ENCODE measurements at regions not wholly inside any gene's neighbourhood (a gene's known extent, or its start where the extent isn't known, plus 50 kb on each side); places are given as distances from the start of the nearest gene placed in this dataset.
"Not testable (repeated sequence)": the region's sequence is repeated elsewhere in the genome, so short reads cannot be mapped to it uniquely, and the experiment has no call there.

- DNase-seq = no peak
Observed at GRCh38 chr3:63124090-63124489, 154.0 kb upstream of the SYNPR start.

DNA sequence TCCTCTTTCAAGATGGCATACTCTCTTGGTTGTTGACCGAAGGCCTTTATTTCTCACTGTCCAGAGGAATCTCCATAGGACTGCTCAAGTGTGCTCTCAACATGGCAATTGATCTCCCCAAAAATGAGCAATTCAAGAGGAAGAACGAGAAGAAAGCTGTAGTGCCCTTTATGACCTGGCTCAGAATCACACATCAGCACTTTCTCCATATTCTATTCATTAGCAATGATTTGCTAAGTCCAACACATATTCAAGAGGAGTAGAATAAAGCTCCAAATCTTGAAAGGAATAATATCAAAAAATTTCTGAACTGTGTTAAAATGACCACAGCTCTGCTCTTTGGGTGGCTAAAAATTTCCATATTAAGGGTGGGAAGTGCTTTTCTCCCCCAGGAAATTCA is 151.6 kb upstream of the SYNPR start:
- no peak for DNase-seq

DNA sequence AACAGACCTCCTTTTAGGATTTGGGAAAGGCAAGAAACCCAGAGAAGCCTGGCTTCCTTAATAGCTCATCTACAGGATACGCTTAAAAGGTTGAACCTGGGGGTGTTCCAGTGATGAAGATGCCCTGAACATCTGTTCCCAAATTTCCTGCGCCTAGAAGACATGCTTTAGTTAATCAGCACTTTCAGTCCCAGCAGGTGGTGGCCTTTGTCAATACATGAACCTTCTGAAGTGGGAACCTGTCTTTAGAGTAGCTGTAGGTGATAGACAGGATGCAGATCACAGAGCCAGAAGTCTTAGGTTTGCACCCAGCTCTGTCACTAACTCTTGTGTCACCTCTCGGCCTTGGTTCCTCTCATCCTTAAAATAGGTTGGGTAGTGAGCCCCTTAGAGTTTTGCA is 149.7 kb upstream of the SYNPR start:
- no peak for DNase-seq

GRCh38 chr3:63130625-63131024 is 147.5 kb upstream of the SYNPR start:
- no peak for DNase-seq

- no peak for DNase-seq
Observed at GRCh38 chr3:63132461-63133250, 145.5 kb upstream of the SYNPR start.

DNA sequence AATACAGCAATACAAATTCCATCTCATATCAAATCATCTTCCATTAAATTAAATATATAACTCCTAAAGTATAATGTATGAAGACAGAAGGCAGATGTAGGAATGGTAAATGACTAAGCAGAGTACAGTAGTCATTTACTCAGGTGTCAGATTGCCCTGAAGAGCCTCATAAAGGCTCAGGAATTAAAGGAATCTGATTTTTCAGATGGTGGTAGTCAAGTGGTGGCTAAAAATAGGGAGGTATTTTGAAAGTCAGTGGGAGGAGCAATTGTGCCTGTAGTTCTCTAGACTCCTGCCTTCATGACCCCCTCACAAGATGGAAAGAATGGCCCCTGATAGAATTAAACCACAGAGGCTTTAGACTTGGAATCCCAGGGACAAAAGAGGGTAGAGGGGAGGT is 142.7 kb upstream of the SYNPR start:
- DNase-seq = no peak

- not testable (repeated sequence) for DNase-seq
Observed at GRCh38 chr3:63136249-63136648, 141.9 kb upstream of the SYNPR start.

DNA sequence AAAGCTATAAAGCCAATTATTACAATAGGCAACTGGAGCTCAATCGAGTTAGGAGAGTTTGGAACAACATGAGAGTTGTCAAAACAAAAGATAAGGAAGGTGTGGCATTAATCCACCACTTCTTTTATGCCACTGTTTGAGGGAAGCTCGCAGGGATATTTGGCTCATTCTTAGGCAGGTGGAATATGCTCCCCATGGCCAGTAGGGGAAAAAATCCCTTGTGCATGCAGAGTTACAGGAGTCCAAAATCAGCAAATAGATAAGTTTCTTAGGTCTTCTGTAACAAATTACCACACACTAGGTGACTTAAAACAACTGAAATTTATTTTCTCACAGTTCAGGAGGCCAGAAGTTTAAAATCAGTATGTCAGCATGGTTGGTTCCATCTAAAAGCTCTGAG is 135.4 kb upstream of the SYNPR start:
- DNase-seq = no peak

DNA sequence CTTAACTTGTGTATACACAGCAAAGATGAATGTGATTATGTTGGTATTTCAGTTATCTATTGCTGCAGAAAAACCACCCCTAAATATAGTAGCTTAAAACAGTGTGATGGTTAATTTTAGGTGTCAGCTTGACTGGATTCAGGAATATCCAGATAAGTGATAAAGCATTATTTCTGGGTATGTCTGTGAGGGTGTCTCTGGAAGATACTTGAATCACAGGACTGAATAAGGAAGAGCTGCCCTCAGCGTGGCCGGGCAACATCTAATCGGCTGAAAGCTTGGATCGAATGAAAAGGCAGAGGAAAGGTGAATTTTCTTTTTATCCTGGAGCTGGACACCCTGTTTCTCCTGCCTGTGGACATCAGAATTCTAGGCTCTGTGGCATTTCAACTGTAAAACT is 132.0 kb upstream of the SYNPR start:
- DNase-seq = no peak

- no peak for DNase-seq
Observed at GRCh38 chr3:63150880-63151279, 127.2 kb upstream of the SYNPR start.

DNA sequence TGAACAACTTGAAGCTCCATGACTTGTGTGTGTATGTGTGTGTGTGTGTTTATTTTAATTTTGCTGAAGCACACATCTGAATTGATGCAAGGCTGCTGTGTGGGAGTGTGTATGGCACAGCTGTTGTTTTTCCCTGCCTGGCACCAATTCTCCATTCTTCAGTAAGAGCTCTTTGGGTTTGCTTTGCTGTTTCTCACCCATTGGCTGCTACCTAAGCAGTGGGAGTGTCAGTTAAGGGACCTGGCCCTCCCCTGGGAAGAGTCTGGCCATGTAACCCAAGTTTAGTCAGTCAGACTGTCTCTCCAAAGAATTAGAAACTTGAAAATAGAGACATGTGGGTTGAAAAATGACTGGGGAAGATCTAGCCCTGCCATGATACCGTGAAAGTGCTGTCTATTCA is 126.2 kb upstream of the SYNPR start:
- DNase-seq = no peak

DNA sequence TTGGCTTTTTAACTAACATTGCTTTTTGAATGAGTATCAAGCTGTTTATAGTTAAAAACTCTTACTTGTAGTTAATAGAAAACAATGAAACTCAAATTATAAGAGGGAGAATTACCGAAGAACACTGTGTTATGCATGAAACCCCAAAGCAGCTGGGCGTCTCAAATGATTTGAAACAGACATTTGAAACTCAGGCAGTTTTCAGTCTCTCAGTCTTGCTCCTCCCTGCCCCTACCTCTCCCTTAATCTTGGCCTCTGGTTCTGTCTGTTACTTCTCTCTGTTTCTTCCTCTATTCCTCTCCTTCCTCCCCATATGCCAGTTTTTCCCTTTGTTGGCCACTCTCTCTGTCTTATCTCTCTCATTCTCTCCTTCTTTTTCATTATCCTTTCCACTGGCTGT is 118.3 kb upstream of the SYNPR start:
- DNase-seq = no peak

DNA sequence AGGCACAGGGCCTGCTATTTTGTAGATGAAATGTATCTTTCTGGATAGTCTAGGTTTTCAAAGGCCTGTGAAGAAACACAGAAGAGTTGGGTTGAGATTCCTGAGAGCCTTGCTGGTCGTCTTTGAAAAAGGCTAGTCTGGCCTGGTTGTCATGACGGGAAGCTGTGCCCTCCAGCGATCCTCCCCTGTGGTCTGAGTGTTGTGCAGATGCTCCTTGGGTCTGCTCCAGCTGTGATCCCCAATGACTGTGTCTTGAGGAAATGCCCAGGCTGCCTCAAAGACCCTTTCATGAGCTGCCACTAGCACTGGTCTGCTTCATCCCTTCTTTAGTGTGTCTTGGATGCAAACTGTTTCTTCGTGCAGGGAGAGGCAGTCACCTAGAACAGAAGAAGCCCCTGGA is 111.0 kb upstream of the SYNPR start:
- no peak for DNase-seq

DNA sequence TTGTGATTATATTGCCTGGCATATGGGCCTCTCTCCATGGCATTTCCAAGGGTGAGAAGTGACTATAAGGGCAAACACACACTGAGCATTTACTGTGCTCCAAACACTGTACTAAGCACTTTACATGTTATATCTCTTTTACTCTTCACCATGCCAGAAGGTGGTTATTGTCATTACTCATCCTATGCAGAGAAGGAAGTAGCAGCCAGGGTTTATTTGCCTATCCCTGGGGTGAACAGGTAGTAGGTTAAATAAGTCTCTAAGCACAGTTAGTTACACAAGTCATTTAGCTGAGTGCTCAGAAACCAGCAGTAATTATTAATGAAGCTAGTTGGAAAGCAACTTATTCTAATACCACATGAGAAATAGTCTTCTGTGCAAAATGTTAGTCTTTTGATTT is 109.9 kb upstream of the SYNPR start:
- no peak for DNase-seq

DNA sequence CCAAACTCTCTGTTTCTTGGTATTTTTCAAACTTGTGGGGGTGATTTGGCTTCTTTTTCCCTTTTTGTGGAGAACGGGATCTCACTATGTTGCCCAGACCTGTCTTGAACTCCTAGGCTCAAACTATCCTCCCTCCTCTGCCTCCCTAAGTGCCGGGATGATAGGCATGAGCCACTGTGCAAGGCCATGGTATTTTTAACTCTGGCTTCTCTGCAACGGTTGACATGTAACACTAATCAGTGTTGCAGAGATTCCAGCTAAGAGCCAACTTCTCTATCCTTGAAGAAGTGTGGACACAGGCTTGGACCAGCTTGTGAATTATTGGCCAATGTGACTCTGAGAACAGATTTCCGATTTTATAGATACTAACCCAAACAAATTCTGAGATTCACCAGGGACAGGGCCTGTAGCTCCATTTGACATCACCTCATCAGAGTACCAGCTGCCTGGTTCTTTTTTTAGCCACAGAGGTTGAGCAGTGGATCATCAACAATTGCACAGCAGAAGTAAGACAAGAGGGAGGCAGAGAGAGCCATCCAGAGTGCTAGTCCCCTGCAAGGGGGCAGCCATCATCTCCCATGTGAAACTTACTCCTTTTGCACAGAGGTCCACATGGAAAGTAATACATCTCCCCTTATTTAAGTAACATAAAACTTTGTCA is 98.1 kb upstream of the SYNPR start:
- no peak for DNase-seq

DNA sequence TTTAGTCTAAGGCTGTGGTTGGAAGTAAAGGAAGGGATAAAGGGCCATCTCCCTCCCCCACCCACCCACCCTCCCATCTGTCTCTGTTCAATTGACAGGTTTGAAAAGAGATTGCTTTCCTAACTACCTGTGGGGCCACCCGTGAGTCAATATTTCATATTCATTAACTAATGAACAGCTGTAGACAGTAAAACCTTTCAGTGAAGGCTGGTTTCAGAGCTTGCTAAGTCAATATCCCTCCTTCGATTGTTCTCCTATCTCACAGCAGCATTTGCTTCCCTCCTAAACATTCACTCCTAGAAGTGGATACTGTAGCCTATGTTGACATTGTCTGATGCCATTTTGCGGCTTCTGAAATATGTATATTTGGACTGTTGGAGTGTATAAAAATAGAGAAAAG is 85.9 kb upstream of the SYNPR start:
- no peak for DNase-seq

GRCh38 chr3:63193647-63194046 is 84.5 kb upstream of the SYNPR start:
- no peak for DNase-seq

DNA sequence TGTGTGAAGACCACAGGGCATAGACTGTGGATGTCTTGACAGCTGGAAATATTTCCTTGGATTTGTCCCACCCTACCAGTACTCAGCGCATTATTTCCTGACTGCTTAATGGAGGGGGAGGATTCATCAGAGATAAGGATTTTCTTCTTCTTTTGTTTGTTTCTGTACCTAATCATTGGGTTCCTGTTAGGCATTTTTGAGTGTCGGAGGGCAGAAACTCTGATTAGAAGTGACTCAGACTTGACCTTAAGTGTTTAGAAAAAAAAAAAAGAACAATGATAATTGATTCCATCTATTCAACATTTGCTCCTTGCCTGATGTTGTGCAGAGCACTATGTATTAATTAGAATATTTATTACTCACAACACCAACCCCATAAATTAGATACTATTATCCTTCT is 78.5 kb upstream of the SYNPR start:
- DNase-seq = no peak

DNA sequence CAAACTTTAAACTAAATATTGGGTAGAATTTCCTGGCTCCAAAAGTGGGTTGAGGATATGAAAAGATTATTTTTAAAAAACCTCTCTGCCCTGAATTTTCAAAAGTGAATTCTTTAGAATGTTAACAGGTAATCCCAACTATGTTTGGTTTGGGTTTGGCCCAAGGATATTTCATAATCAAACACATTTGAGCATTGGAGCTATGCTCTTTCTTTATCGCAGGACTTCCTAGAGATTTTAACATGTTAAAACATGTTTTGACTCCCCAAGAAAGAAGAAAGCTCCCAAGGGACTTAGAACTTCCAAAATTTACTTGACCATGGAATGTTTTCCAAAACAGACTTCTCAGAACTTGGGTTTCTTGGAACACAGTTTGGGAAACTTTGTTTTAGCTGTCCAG is 75.6 kb upstream of the SYNPR start:
- DNase-seq = no peak

- no peak for DNase-seq
Observed at GRCh38 chr3:63207066-63207590, 71.0 kb upstream of the SYNPR start.

- no peak for DNase-seq
Observed at GRCh38 chr3:63228087-63228486, 50.0 kb upstream of the SYNPR start.

Data from NCI-H1436 treated with DMSO at 0.1 percent for 48 hours (cell line).